ENCODE measurements at regions not wholly inside any gene's neighbourhood (a gene's known extent, or its start where the extent isn't known, plus 50 kb on each side); places are given as distances from the start of the nearest gene placed in this dataset.
A peak's percentile ranks its signal among the peaks of the same experiment; 100 is the strongest.

GRCh38 chr5:120053841-120054240 is 410.3 kb upstream of the PRR16 start:
- no peak overlapping the region for H2AFZ ChIP-seq
- H3F3A ChIP-seq (ENCODE audit: insufficient read depth), result no peaks in the 10 kb centered on the region
- no peak for TF ChIP-seq EZH2phosphoT487 (IDR thresholded peaks at IDR 0.05; ENCODE audit: insufficient read depth, low read depth)
- no peak for TF ChIP-seq EZH2 (IDR thresholded peaks at IDR 0.05; ENCODE audit: insufficient read depth, poor library complexity, severe bottlenecking)
- no peaks in the 10 kb centered on the region for H4K20me1 ChIP-seq (ENCODE audit: insufficient read depth)
- no peaks in the 10 kb centered on the region for H3K9me3 ChIP-seq (ENCODE audit: low read depth)
- H3K9ac ChIP-seq, result no peak overlapping the region
- no peaks in the 10 kb centered on the region for H3K4me1 ChIP-seq (ENCODE audit: insufficient read depth)
- H3K27ac ChIP-seq, result no peak overlapping the region
- H3K9me2 ChIP-seq (ENCODE audit: insufficient read depth), result no peaks in the 10 kb centered on the region
- in situ Hi-C loops (cut with MboI), result no loop called here
- H3K36me3 ChIP-seq (ENCODE audit: low read depth), result no peaks in the 10 kb centered on the region
- no peaks in the 10 kb centered on the region for H3K27me3 ChIP-seq (replicated peaks; ENCODE audit: insufficient read depth)
- no peaks in the 10 kb centered on the region for H3K79me2 ChIP-seq (ENCODE audit: insufficient read depth)
- DNase-seq, result no peak
- no peak overlapping the region for H3K4me3 ChIP-seq
- no peak overlapping the region for H3K4me2 ChIP-seq (ENCODE audit: unreplicated experiment)
- WGBS, 2 experiments (ENCODE audit: low coverage in 1 of 2, low lambda C conversion rate in 2 of 2, missing lambda C conversion rate in 2 of 2), result 44 to 49% methylated on average over 4 of the region's 4 CpGs

GRCh38 chr5:120055858-120056257 is 408.2 kb upstream of the PRR16 start:
- Histone ChIP-seq H3K79me2 (ENCODE audit: insufficient read depth) (no peaks in the 10 kb centered on the region), H3K36me3 (ENCODE audit: low read depth) (no peaks in the 10 kb centered on the region), H3K4me3 (no peak overlapping the region), H3K4me1 (ENCODE audit: insufficient read depth) (no peaks in the 10 kb centered on the region), H3K27ac (no peak overlapping the region), H3K27me3 (replicated peaks; ENCODE audit: insufficient read depth) (no peaks in the 10 kb centered on the region), H2AFZ (peak overlapping the region; percentile 18), H3K4me2 (ENCODE audit: unreplicated experiment) (no peak overlapping the region), H3F3A (ENCODE audit: insufficient read depth) (no peaks in the 10 kb centered on the region), H3K9ac (no peak overlapping the region), H4K20me1 (ENCODE audit: insufficient read depth) (no peaks in the 10 kb centered on the region), H3K9me3 (ENCODE audit: low read depth) (no peaks in the 10 kb centered on the region), H3K9me2 (ENCODE audit: insufficient read depth) (no peaks in the 10 kb centered on the region)
- TF ChIP-seq EZH2 (IDR thresholded peaks at IDR 0.05; ENCODE audit: insufficient read depth, poor library complexity, severe bottlenecking) (no peak), EZH2phosphoT487 (IDR thresholded peaks at IDR 0.05; ENCODE audit: insufficient read depth, low read depth) (no peak)
- in situ Hi-C loops (cut with MboI), result no loop called here
- 73 to 74% methylated on average over 2 of the region's 2 CpGs for WGBS, 2 experiments (ENCODE audit: low coverage in 1 of 2, low lambda C conversion rate in 2 of 2, missing lambda C conversion rate in 2 of 2)
- DNase-seq, result peak; percentile 62

- H3K36me3 ChIP-seq (ENCODE audit: low read depth), result no peaks in the 10 kb centered on the region
- 73 to 80% methylated on average over 4 of the region's 4 CpGs for WGBS, 2 experiments (ENCODE audit: low coverage in 1 of 2, low lambda C conversion rate in 2 of 2, missing lambda C conversion rate in 2 of 2)
- H3K79me2 ChIP-seq (ENCODE audit: insufficient read depth), result no peaks in the 10 kb centered on the region
- H3K4me2 ChIP-seq (ENCODE audit: unreplicated experiment), result no peak overlapping the region
- no peaks in the 10 kb centered on the region for H3K27me3 ChIP-seq (replicated peaks; ENCODE audit: insufficient read depth)
- H3K4me3 ChIP-seq, result no peak overlapping the region
- H3K27ac ChIP-seq, result no peak overlapping the region
- H4K20me1 ChIP-seq (ENCODE audit: insufficient read depth), result no peaks in the 10 kb centered on the region
- H3K9me2 ChIP-seq (ENCODE audit: insufficient read depth), result no peaks in the 10 kb centered on the region
- no peaks in the 10 kb centered on the region for H3F3A ChIP-seq (ENCODE audit: insufficient read depth)
- H3K9ac ChIP-seq, result no peak overlapping the region
- peak; percentile 31 for DNase-seq
- H2AFZ ChIP-seq, result no peak overlapping the region
- H3K9me3 ChIP-seq (ENCODE audit: low read depth), result no peaks in the 10 kb centered on the region
- no peak for TF ChIP-seq EZH2 (IDR thresholded peaks at IDR 0.05; ENCODE audit: insufficient read depth, poor library complexity, severe bottlenecking)
- TF ChIP-seq EZH2phosphoT487 (IDR thresholded peaks at IDR 0.05; ENCODE audit: insufficient read depth, low read depth), result 0 out of 2 replicates have a peak, but pooled peaks have one; percentile 24
- in situ Hi-C loops (cut with MboI), result loop anchor here (10.0 kb wide), 1 partner anchor 392 kb away; no protein-coding TSS in a partner anchor
- H3K4me1 ChIP-seq (ENCODE audit: insufficient read depth), result no peaks in the 10 kb centered on the region
These were observed 401.6 kb upstream of the PRR16 start for GRCh38 chr5:120062515-120062917.

GRCh38 chr5:120072068-120072761 is 391.9 kb upstream of the PRR16 start:
- Histone ChIP-seq H4K20me1 (ENCODE audit: insufficient read depth) (no peaks in the 10 kb centered on the region), H3K9ac (no peak overlapping the region), H3K27ac (no peak overlapping the region), H3K4me1 (ENCODE audit: insufficient read depth) (no peaks in the 10 kb centered on the region), H3K36me3 (ENCODE audit: low read depth) (no peaks in the 10 kb centered on the region), H2AFZ (no peak overlapping the region), H3K4me3 (no peak overlapping the region), H3K9me3 (ENCODE audit: low read depth) (no peaks in the 10 kb centered on the region), H3K9me2 (ENCODE audit: insufficient read depth) (no peaks in the 10 kb centered on the region), H3F3A (ENCODE audit: insufficient read depth) (no peaks in the 10 kb centered on the region), H3K4me2 (ENCODE audit: unreplicated experiment) (no peak overlapping the region), H3K27me3 (replicated peaks; ENCODE audit: insufficient read depth) (no peaks in the 10 kb centered on the region), H3K79me2 (ENCODE audit: insufficient read depth) (no peaks in the 10 kb centered on the region)
- in situ Hi-C loops (cut with MboI), result no loop called here
- DNase-seq, result no peak
- TF ChIP-seq EZH2phosphoT487 (IDR thresholded peaks at IDR 0.05; ENCODE audit: insufficient read depth, low read depth), result no peak
- TF ChIP-seq EZH2 (IDR thresholded peaks at IDR 0.05; ENCODE audit: insufficient read depth, poor library complexity, severe bottlenecking), result no peak
- WGBS, 2 experiments (ENCODE audit: low coverage in 1 of 2, low lambda C conversion rate in 2 of 2, missing lambda C conversion rate in 2 of 2), result 83 to 85% methylated on average over 2 of the region's 2 CpGs

Measured in GM23248 (cell line).